Colonic mucosa (tissue), 4 donors: ENCODE measurements at regions not wholly inside any gene's neighbourhood (a gene's known extent, or its start where the extent isn't known, plus 50 kb on each side); places are given as distances from the start of the nearest gene placed in this dataset.

Experiments
- DNase-seq: peaks from one replicate; pipeline ENCODE4 v3.0.0-alpha.2; 2020
- H3K27ac ChIP-seq: fragments of 200-600 bp; one replicate; pipeline ENCODE4 v1.8.0; 2021
- H3K27me3 ChIP-seq: fragments of 200-600 bp; one replicate; pipeline ENCODE4 v1.8.0; 2021
- H3K36me3 ChIP-seq: fragments of 200-600 bp; one replicate; pipeline ENCODE4 v1.8.0; 2021
- H3K4me1 ChIP-seq: fragments of 200-600 bp; one replicate; pipeline ENCODE4 v1.8.0; 2021; ENCODE audit warnings: mild to moderate bottlenecking
- H3K4me3 ChIP-seq: fragments of 200-600 bp; one replicate; pipeline ENCODE4 v1.8.0; 2021
- H3K9ac ChIP-seq, 2 donors: one replicate each; pipeline ENCODE4 v1.7.0; 2013; ENCODE audit warnings: control low read depth in 2 of 2, low read depth in 2 of 2, low read length in 2 of 2
- H3K9me3 ChIP-seq: fragments of 200-600 bp; one replicate; pipeline ENCODE4 v1.8.0; 2021
- CTCF ChIP-seq: fragments of 200-600 bp; IDR thresholded peaks from one replicate; pipeline ENCODE4 v1.8.0; 2022; ENCODE audit warnings: antibody characterized with exemption, mild to moderate bottlenecking
- intact Hi-C: fragments of 100-400 bp; cut with DNase I; formaldehyde crosslinking; loops from one replicate; pipeline ENCODE4 v1.14.1; 2022
- donor health status: healthy.
- donor health status: DM: no; HTN: no; CAD: no.
- donor health status: DM: no; HTN: no; CAD: no.

- no peak for TF ChIP-seq CTCF
- intact Hi-C loops = no loop called here
- DNase-seq = no peak
Observed at GRCh38 chr16:8087146-8087545, 503.2 kb downstream of the TMEM114 start.

GRCh38 chr16:8084882-8085281, 505.4 kb downstream of the TMEM114 start:
- Histone ChIP-seq H3K4me3 (no peak overlapping the region), H3K4me1 (no peaks in the 10 kb centered on the region), H3K9me3 (no peaks in the 10 kb centered on the region), H3K27me3 (no peaks in the 10 kb centered on the region), H3K27ac (no peak overlapping the region), H3K9ac (no peak overlapping the region), H3K36me3 (no peaks in the 10 kb centered on the region)
- DNase-seq = no peak
- no peak for TF ChIP-seq CTCF
- intact Hi-C loops = no loop called here

More at GRCh38 chr16:8087146-8087545, 503.2 kb downstream of the TMEM114 start:
- H3K9ac ChIP-seq = no peak overlapping the region
- no peak overlapping the region for H3K27ac ChIP-seq
- H3K9me3 ChIP-seq = no peaks in the 10 kb centered on the region
- no peak overlapping the region for H3K4me3 ChIP-seq
- no peaks in the 10 kb centered on the region for H3K36me3 ChIP-seq
- H3K4me1 ChIP-seq = no peaks in the 10 kb centered on the region
- no peaks in the 10 kb centered on the region for H3K27me3 ChIP-seq

- Histone ChIP-seq H3K27ac (no peak overlapping the region), H3K27me3 (no peaks in the 10 kb centered on the region), H3K4me1 (no peaks in the 10 kb centered on the region), H3K4me3 (no peak overlapping the region), H3K9ac (no peak overlapping the region), H3K9me3 (no peaks in the 10 kb centered on the region), H3K36me3 (no peaks in the 10 kb centered on the region)
- DNase-seq = no peak
- TF ChIP-seq CTCF = no peak
- intact Hi-C loops = no loop called here
Observed at GRCh38 chr16:8084302-8084701, 506.0 kb downstream of the TMEM114 start.

- intact Hi-C loops = no loop called here
- TF ChIP-seq CTCF = no peak
- Histone ChIP-seq H3K9me3 (no peaks in the 10 kb centered on the region), H3K4me3 (no peak overlapping the region), H3K27ac (no peak overlapping the region), H3K9ac (no peak overlapping the region), H3K4me1 (no peaks in the 10 kb centered on the region), H3K27me3 (no peaks in the 10 kb centered on the region), H3K36me3 (no peaks in the 10 kb centered on the region)
- no peak for DNase-seq
Observed at GRCh38 chr16:8083560-8083959, 506.8 kb downstream of the TMEM114 start.

GRCh38 chr16:8080817-8081216, 509.5 kb downstream of the TMEM114 start:
- TF ChIP-seq CTCF = no peak
- H3K27ac ChIP-seq = no peak overlapping the region
- no peak overlapping the region for H3K4me3 ChIP-seq
- no peak for DNase-seq
- H3K36me3 ChIP-seq = no peaks in the 10 kb centered on the region
- H3K9me3 ChIP-seq = no peaks in the 10 kb centered on the region
- no peaks in the 10 kb centered on the region for H3K4me1 ChIP-seq
- no peak overlapping the region for H3K9ac ChIP-seq
- intact Hi-C loops = no loop called here
- no peaks in the 10 kb centered on the region for H3K27me3 ChIP-seq

GRCh38 chr16:8075271-8075670, 515.0 kb downstream of the TMEM114 start:
- DNase-seq = no peak

More at GRCh38 chr16:8075271-8075670, 515.0 kb downstream of the TMEM114 start:
- H3K4me1 ChIP-seq = no peaks in the 10 kb centered on the region
- no peak overlapping the region for H3K27ac ChIP-seq
- H3K36me3 ChIP-seq = no peaks in the 10 kb centered on the region
- no peak for TF ChIP-seq CTCF
- H3K9me3 ChIP-seq = no peaks in the 10 kb centered on the region
- H3K9ac ChIP-seq = no peak overlapping the region
- intact Hi-C loops = no loop called here
- no peaks in the 10 kb centered on the region for H3K27me3 ChIP-seq
- no peak overlapping the region for H3K4me3 ChIP-seq
